Peyer's patch (tissue), 4 donors: ENCODE measurements at regions not wholly inside any gene's neighbourhood (a gene's known extent, or its start where the extent isn't known, plus 50 kb on each side); places are given as distances from the start of the nearest gene placed in this dataset.

ENCODE experiments used
- POLR2A ChIP-seq, 2 donors: fragments of 450-650 bp; IDR thresholded peaks; one replicate each; pipeline ENCODE4 v1.5.1; 2017; ENCODE audit warnings: antibody characterized with exemption in 2 of 2, mild to moderate bottlenecking in 2 of 2, moderate library complexity in 2 of 2
- TF ChIP-seq, protein P1 (sequence below), 6 experiments: fragments of 450-650 bp in 4 of 6; fragments of 200-600 bp in 2 of 6; sonication (generic) in 1 of 6; IDR thresholded peaks; one replicate each; pipeline ENCODE4 v1.5.1; 2017 to 2019; ENCODE audit warnings: antibody characterized with exemption in 6 of 6, mild to moderate bottlenecking in 3 of 6, moderate library complexity in 1 of 6

DNA sequence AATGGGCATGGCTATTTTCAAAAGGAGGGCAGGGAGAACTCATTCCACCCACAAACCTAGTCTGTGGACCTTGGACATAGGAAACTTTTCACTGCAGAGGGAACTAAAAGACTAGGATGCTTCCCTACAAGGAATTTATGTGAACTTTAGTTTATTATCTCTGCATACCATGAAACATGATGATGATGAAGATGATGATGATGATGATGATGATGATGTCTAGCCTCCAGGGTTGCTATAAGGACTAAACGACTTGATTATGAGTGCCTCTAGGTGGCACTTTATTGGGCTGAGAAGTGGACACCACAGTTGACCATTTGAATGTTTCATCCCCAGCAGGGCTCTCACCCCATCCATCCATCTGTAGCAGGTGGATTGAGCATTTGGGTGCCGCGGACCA, 260.0 kb upstream of the TCF4 start:
- TF ChIP-seq, protein P1, sequence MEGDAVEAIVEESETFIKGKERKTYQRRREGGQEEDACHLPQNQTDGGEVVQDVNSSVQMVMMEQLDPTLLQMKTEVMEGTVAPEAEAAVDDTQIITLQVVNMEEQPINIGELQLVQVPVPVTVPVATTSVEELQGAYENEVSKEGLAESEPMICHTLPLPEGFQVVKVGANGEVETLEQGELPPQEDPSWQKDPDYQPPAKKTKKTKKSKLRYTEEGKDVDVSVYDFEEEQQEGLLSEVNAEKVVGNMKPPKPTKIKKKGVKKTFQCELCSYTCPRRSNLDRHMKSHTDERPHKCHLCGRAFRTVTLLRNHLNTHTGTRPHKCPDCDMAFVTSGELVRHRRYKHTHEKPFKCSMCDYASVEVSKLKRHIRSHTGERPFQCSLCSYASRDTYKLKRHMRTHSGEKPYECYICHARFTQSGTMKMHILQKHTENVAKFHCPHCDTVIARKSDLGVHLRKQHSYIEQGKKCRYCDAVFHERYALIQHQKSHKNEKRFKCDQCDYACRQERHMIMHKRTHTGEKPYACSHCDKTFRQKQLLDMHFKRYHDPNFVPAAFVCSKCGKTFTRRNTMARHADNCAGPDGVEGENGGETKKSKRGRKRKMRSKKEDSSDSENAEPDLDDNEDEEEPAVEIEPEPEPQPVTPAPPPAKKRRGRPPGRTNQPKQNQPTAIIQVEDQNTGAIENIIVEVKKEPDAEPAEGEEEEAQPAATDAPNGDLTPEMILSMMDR (IDR thresholded peaks at IDR 0.05), result no peak
- TF ChIP-seq POLR2A (IDR thresholded peaks at IDR 0.05), result no peak
